ENCODE measurements at regions not wholly inside any gene's neighbourhood (a gene's known extent, or its start where the extent isn't known, plus 50 kb on each side); places are given as distances from the start of the nearest gene placed in this dataset.

GRCh38 chr1:58844176-58844575, 60.3 kb upstream of the JUN start:
- CTCF ChIA-PET: interaction anchor here (0.6 kb wide), 2 partner anchors 14 to 67 kb away, joined by 3 read pairs; no protein-coding TSS in a partner anchor
- DNase-seq (ENCODE audit: low spot score): no peak
- TF ChIP-seq CTCF (conservative IDR thresholded peaks at IDR 0.05; ENCODE audit: low read depth, low read length) (no peak), EZH2 (IDR thresholded peaks at IDR 0.05; ENCODE audit: borderline replicate concordance, low read depth, low read length, poor library complexity, severe bottlenecking) (no peak)
- Histone ChIP-seq H3K4me3 (ENCODE audit: low read depth, low read length, poor library complexity, severe bottlenecking) (no peak overlapping the region), H3K27ac (ENCODE audit: low read depth, low read length, poor library complexity, severe bottlenecking) (no peak overlapping the region), H3K27me3 (replicated peaks; ENCODE audit: insufficient read depth, low read depth, low read length, poor library complexity) (no peaks in the 10 kb centered on the region), H3K9me3 (ENCODE audit: low read depth, low read length, poor library complexity, severe bottlenecking) (no peaks in the 10 kb centered on the region), H3K4me1 (ENCODE audit: insufficient read depth, low read length, poor library complexity, severe bottlenecking) (no peaks in the 10 kb centered on the region), H3K36me3 (ENCODE audit: insufficient read depth, low read length, poor library complexity, severe bottlenecking) (no peaks in the 10 kb centered on the region)
- BruUV-seq (replicated peaks): no TSS peak
- POLR2A ChIA-PET (ENCODE audit: low non-redundant PET): no interaction called here
- intact Hi-C loops (cut with micrococcal nuclease; ENCODE audit: unreplicated experiment): no loop called here

GRCh38 chr1:58845942-58846341, 62.1 kb upstream of the JUN start:
- TF ChIP-seq CTCF (conservative IDR thresholded peaks at IDR 0.05; ENCODE audit: low read depth, low read length): no peak
- TF ChIP-seq EZH2 (IDR thresholded peaks at IDR 0.05; ENCODE audit: borderline replicate concordance, low read depth, low read length, poor library complexity, severe bottlenecking): no peak
- DNase-seq (ENCODE audit: low spot score): no peak
- CTCF ChIA-PET: no interaction called here
- no peaks in the 10 kb centered on the region for H3K4me1 ChIP-seq (ENCODE audit: insufficient read depth, low read length, poor library complexity, severe bottlenecking)
- no peak overlapping the region for H3K27ac ChIP-seq (ENCODE audit: low read depth, low read length, poor library complexity, severe bottlenecking)
- no TSS peak for BruUV-seq (replicated peaks)
- no peaks in the 10 kb centered on the region for H3K9me3 ChIP-seq (ENCODE audit: low read depth, low read length, poor library complexity, severe bottlenecking)
- no peaks in the 10 kb centered on the region for H3K27me3 ChIP-seq (replicated peaks; ENCODE audit: insufficient read depth, low read depth, low read length, poor library complexity)
- POLR2A ChIA-PET (ENCODE audit: low non-redundant PET): no interaction called here
- H3K4me3 ChIP-seq (ENCODE audit: low read depth, low read length, poor library complexity, severe bottlenecking): no peak overlapping the region
- intact Hi-C loops (cut with micrococcal nuclease; ENCODE audit: unreplicated experiment): no loop called here
- H3K36me3 ChIP-seq (ENCODE audit: insufficient read depth, low read length, poor library complexity, severe bottlenecking): no peaks in the 10 kb centered on the region

- TF ChIP-seq CTCF (conservative IDR thresholded peaks at IDR 0.05; ENCODE audit: low read depth, low read length): no peak
- TF ChIP-seq EZH2 (IDR thresholded peaks at IDR 0.05; ENCODE audit: borderline replicate concordance, low read depth, low read length, poor library complexity, severe bottlenecking): no peak
- intact Hi-C loops (cut with micrococcal nuclease; ENCODE audit: unreplicated experiment): no loop called here
- Histone ChIP-seq H3K36me3 (ENCODE audit: insufficient read depth, low read length, poor library complexity, severe bottlenecking) (no peaks in the 10 kb centered on the region), H3K4me1 (ENCODE audit: insufficient read depth, low read length, poor library complexity, severe bottlenecking) (no peaks in the 10 kb centered on the region), H3K27ac (ENCODE audit: low read depth, low read length, poor library complexity, severe bottlenecking) (no peak overlapping the region), H3K4me3 (ENCODE audit: low read depth, low read length, poor library complexity, severe bottlenecking) (no peak overlapping the region), H3K27me3 (replicated peaks; ENCODE audit: insufficient read depth, low read depth, low read length, poor library complexity) (no peaks in the 10 kb centered on the region), H3K9me3 (ENCODE audit: low read depth, low read length, poor library complexity, severe bottlenecking) (no peaks in the 10 kb centered on the region)
- no TSS peak for BruUV-seq (replicated peaks)
- ChIA-PET POLR2A (ENCODE audit: low non-redundant PET) (no interaction called here), CTCF (no interaction called here)
- DNase-seq (ENCODE audit: low spot score): peak; percentile 74
Observed at GRCh38 chr1:58848818-58849411, 65.1 kb upstream of the JUN start.

All from A673 (cell line).